ENCODE measurements at regions not wholly inside any gene's neighbourhood (a gene's known extent, or its start where the extent isn't known, plus 50 kb on each side); places are given as distances from the start of the nearest gene placed in this dataset.

- WGBS, 2 donors: 78 to 80% methylated on average over 8 of the region's 8 CpGs
Observed at GRCh38 chr10:128867210-128867609, 599.8 kb upstream of the MGMT start.

DNA sequence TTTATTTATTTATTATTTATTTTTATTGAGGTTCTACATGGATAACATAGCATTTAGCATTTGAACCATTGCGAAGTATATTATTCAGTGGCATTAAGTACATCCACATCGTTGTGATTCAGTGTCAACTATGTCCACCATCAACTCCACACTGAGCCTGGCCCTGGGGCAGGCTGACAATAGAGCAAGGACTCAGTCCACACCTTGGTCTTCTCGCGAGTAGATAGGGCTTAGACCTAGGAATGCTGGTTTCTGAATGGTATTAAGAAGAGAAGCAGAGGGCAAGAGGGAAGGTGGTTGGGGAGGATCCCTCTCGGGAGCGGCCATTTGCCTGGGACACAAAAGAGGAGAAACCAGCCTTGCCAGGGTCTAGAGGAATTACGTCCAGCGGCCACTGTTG lies 599.2 kb upstream of the MGMT start:
- no peak for ATAC-seq (ENCODE audit: insufficient read depth, low FRiP score)
- no peak for DNase-seq
- Histone ChIP-seq H3K27ac (ENCODE audit: low read depth in 1 of 2, low read length in 1 of 2) (no peak overlapping the region), H3K36me3 (ENCODE audit: control insufficient read depth in 4 of 4, insufficient read depth in 4 of 4, low read length in 4 of 4) (no peaks in the 10 kb centered on the region), H3K4me1 (ENCODE audit: control insufficient read depth in 5 of 5, insufficient read depth in 5 of 5, low read length in 5 of 5) (peaks cover 0 to 17% (median 6%) of the 10 kb centered on the region in 5 donors), H3K27me3 (ENCODE audit: control insufficient read depth in 3 of 3, insufficient read depth in 3 of 3, low read length in 2 of 3) (no peaks in the 10 kb centered on the region), H3K9ac (ENCODE audit: insufficient read depth in 1 of 2, low read length in 2 of 2) (no peak overlapping the region), H3K4me3 (no peak overlapping the region), H3K9me3 (ENCODE audit: control insufficient read depth in 4 of 4, insufficient read depth in 3 of 4, low read length in 3 of 4) (peaks cover 0 to 3% (median 0%) of the 10 kb centered on the region in 4 donors)
- TF ChIP-seq, protein P1, sequence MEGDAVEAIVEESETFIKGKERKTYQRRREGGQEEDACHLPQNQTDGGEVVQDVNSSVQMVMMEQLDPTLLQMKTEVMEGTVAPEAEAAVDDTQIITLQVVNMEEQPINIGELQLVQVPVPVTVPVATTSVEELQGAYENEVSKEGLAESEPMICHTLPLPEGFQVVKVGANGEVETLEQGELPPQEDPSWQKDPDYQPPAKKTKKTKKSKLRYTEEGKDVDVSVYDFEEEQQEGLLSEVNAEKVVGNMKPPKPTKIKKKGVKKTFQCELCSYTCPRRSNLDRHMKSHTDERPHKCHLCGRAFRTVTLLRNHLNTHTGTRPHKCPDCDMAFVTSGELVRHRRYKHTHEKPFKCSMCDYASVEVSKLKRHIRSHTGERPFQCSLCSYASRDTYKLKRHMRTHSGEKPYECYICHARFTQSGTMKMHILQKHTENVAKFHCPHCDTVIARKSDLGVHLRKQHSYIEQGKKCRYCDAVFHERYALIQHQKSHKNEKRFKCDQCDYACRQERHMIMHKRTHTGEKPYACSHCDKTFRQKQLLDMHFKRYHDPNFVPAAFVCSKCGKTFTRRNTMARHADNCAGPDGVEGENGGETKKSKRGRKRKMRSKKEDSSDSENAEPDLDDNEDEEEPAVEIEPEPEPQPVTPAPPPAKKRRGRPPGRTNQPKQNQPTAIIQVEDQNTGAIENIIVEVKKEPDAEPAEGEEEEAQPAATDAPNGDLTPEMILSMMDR (IDR thresholded peaks at IDR 0.05; ENCODE audit: control extremely low read depth, extremely low read depth): no peak
- 95% methylated on average over 8 of the region's 8 CpGs for WGBS, 2 donors

More at GRCh38 chr10:128867210-128867609, 599.8 kb upstream of the MGMT start:
- Histone ChIP-seq H3K9me3 (ENCODE audit: control insufficient read depth in 4 of 4, insufficient read depth in 3 of 4, low read length in 3 of 4) (peaks cover 0 to 3% (median 0%) of the 10 kb centered on the region in 4 donors), H3K27me3 (ENCODE audit: control insufficient read depth in 3 of 3, insufficient read depth in 3 of 3, low read length in 2 of 3) (no peaks in the 10 kb centered on the region), H3K4me3 (no peak overlapping the region), H3K27ac (ENCODE audit: low read depth in 1 of 2, low read length in 1 of 2) (no peak overlapping the region), H3K36me3 (ENCODE audit: control insufficient read depth in 4 of 4, insufficient read depth in 4 of 4, low read length in 4 of 4) (no peaks in the 10 kb centered on the region), H3K4me1 (ENCODE audit: control insufficient read depth in 5 of 5, insufficient read depth in 5 of 5, low read length in 5 of 5) (peaks cover 0 to 17% (median 6%) of the 10 kb centered on the region in 5 donors), H3K9ac (ENCODE audit: insufficient read depth in 1 of 2, low read length in 2 of 2) (no peak overlapping the region)
- TF ChIP-seq, protein P1 (IDR thresholded peaks at IDR 0.05; ENCODE audit: control extremely low read depth, extremely low read depth): no peak
- DNase-seq (no peak), ATAC-seq (ENCODE audit: insufficient read depth, low FRiP score) (no peak)

DNA sequence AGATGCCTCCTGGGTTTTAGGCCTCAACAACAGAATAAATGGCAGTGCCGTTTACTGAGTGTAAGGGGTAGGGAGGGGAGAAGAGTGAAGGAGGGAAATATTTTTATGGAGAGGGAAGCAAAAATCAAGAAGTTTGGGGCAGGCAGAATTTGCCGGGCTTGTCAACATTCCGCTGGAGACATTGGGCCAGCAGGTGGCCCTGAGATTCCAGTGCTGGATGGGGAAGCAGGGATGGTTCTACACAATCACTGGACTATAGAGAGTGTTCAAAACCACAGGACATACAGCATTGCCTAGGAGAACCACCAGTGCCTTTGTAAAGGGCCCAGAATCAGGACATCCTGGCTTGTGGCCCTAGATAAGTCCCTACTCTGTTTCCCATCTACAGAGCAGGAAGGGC lies 598.6 kb upstream of the MGMT start:
- no peak for DNase-seq
- Histone ChIP-seq H3K4me1 (ENCODE audit: control insufficient read depth in 5 of 5, insufficient read depth in 5 of 5, low read length in 5 of 5) (peaks cover 0 to 22% (median 6%) of the 10 kb centered on the region in 5 donors), H3K36me3 (ENCODE audit: control insufficient read depth in 4 of 4, insufficient read depth in 4 of 4, low read length in 4 of 4) (no peaks in the 10 kb centered on the region), H3K27ac (ENCODE audit: low read depth in 1 of 2, low read length in 1 of 2) (no peak overlapping the region), H3K9me3 (ENCODE audit: control insufficient read depth in 4 of 4, insufficient read depth in 3 of 4, low read length in 3 of 4) (peaks cover 0 to 3% (median 0%) of the 10 kb centered on the region in 4 donors), H3K9ac (ENCODE audit: insufficient read depth in 1 of 2, low read length in 2 of 2) (no peak overlapping the region), H3K4me3 (no peak overlapping the region), H3K27me3 (ENCODE audit: control insufficient read depth in 3 of 3, insufficient read depth in 3 of 3, low read length in 2 of 3) (no peaks in the 10 kb centered on the region)
- 95 to 100% methylated on average over 3 of the region's 3 CpGs for WGBS, 2 donors
- ATAC-seq (ENCODE audit: insufficient read depth, low FRiP score): no peak
- TF ChIP-seq, protein P1 (IDR thresholded peaks at IDR 0.05; ENCODE audit: control extremely low read depth, extremely low read depth): no peak

All from lung (tissue), 11 donors.